GM18505 (cell line): ENCODE measurements at regions not wholly inside any gene's neighbourhood (a gene's known extent, or its start where the extent isn't known, plus 50 kb on each side); places are given as distances from the start of the nearest gene placed in this dataset.
A peak's percentile ranks its signal among the peaks of the same experiment; 100 is the strongest.

Experiments
- ATAC-seq: cut with Tn5 transposase; IDR thresholded peaks from one replicate; pipeline ENCODE4 v1.9.1; 2021; ENCODE audit not compliant: unreplicated experiment
- POLR2A ChIP-seq: IDR thresholded peaks from 4 replicates; pipeline ENCODE4 v1.6.1; 2011; ENCODE audit warnings: borderline replicate concordance; ENCODE audit not compliant: insufficient read depth, insufficient read length; ENCODE audit errors: extremely low read depth

DNA sequence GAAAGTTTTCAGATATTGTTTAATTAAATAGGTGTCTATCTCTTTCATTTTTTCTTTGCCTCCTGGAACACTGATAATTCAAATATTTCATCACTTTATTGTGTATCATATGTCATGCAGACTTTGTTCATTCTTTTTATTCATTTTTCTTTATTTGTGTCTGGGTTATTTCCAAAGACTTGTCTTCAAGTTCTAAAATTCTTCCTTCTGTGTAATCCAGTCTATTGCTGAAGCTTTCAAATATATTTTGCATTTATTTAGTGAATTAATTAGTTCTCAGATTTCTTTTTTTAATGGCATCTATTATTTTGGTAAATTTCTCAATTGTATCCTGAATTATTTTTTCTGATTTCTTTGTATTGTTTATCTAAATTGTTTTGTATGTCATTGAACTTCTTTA is 70.1 kb downstream of the ZNF330 start:
- TF ChIP-seq POLR2A: no peak
- no peak for ATAC-seq

DNA sequence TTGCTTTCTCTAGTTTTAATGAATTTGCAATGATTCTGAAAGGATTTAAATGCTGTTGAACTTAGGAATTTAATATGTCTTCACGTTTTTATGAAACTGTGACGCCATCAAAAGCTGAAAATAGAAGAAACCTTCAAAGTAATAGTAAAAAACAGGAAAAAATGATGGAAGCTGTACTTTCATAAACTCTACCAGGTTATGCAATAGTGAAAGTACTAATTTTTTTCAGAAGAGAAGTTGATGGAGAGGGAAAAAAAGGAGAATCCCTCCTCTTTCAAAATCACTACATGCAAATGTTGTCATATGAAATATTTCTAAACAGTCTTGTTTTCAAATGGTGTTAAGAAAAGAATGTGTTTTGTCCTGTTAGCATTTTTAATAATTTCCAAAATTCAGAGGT is 73.6 kb downstream of the ZNF330 start:
- no peak for ATAC-seq
- no peak for TF ChIP-seq POLR2A

DNA sequence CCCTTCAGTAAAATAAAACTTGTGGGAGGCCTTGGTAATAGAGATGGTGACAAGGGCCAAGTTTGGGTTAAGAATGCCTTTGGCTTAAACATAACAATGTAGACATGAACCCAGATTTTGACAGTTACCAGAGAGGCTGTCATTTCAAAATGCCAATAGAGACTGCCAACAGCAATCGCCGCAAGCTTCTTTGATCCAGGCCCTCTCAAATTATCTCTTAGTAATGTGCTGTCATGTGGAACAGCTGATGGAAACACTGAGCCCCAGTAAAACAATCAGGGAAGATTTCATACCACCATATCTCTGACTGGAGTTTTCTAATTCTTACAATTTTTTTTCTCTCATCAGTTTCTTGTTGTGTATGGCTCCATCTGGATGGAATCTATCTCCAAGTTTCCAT is 80.5 kb downstream of the ZNF330 start:
- no peak for TF ChIP-seq POLR2A
- ATAC-seq: no peak

DNA sequence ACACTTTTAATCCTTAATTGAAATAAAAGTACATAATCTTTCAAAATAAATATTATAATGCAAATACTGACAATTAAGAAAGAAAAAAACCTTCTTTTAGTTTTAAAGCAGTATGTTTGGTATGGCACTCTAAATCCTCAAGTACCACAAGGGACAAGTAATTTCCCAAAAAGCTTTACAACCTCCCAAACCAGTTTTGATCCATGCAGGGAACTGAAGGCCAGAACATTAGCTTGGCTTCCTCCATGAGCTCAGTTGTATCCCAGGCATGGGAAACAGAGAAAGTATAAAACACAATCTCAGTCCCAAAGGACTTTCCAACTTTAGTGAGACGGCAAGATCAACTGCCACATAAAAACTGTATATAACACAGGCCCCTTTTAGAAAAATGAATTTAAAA is 82.2 kb downstream of the ZNF330 start:
- ATAC-seq: no peak
- TF ChIP-seq POLR2A: no peak

DNA sequence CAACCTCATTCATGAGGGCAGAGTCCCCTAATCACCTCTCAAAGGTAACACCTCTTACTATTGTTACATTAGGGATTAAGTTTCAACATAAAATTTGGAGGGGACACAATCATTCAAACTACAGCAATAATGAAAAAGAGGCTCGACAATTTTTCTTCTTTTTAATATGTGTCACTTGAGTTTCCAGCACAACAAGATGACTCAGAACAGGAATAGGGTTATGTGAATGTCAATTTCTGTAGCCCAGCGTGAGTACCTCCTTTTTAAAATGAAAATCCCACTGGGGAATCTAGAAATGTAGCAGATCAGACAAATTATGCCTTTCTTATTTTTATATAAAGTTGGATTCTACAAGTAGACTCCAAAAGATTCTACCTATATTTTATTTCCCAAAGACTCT is 83.7 kb downstream of the ZNF330 start:
- no peak for ATAC-seq
- no peak for TF ChIP-seq POLR2A

DNA sequence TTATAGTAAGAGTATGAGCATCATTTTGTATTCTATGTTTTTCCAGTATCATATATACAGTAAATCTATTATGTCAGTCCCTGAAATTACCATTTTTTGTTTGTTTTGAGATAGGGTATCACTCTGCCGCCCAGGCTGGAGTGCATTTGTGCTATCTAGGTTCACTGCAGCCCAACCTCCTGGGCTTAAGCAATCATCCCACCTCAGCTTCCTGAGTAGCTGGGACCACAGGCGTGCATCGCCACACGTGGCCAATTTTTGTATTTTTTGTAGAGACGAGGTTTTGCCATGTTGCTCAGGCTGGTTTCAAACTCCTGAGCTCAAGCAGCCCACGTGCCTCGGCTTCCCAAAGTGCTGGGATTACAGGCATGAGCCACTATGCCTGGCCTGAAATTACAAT is 85.6 kb downstream of the ZNF330 start:
- no peak for ATAC-seq
- no peak for TF ChIP-seq POLR2A

DNA sequence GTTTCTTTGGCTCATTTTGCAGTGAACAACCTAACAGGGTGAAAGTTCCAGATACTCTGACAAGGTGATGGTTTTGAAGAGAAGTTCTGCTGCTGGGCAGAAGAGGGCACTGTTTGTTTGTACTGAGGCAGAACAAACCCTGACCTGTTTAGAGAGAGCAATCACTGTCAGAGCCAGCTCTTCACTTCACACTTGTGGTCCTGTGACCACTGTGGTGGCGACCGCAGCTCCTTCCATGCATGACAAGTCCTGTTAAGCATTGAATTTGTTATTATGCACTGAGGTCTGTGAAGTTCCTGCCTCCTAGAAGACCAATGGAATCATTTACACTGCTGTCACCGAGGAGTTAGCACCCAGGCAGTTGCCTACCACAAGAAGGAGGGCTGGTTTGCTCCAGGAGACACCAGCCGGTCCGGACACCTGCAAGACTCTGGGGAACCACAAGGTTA is 86.6 kb downstream of the ZNF330 start:
- peak; percentile 100 for ATAC-seq
- no peak for TF ChIP-seq POLR2A

DNA sequence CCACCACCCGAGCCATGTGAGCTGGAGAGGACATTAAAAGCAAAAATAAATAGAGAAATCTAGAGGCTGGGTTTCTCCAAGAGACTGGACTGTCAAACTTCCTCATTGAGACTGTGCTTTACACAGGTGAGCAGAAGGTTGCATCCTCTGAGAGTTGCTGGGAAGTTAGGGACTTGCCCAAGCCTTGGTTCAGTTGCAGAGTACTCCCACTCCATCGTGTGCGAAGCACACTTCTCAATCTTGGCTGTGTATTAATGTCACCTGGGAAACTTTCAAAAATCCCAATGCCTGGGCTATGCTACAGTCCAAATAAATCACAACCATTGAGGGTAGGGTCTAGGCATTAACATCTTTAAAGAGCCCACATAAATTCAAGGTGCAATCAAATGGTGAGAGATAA is 89.2 kb downstream of the ZNF330 start:
- no peak for TF ChIP-seq POLR2A
- ATAC-seq: no peak

DNA sequence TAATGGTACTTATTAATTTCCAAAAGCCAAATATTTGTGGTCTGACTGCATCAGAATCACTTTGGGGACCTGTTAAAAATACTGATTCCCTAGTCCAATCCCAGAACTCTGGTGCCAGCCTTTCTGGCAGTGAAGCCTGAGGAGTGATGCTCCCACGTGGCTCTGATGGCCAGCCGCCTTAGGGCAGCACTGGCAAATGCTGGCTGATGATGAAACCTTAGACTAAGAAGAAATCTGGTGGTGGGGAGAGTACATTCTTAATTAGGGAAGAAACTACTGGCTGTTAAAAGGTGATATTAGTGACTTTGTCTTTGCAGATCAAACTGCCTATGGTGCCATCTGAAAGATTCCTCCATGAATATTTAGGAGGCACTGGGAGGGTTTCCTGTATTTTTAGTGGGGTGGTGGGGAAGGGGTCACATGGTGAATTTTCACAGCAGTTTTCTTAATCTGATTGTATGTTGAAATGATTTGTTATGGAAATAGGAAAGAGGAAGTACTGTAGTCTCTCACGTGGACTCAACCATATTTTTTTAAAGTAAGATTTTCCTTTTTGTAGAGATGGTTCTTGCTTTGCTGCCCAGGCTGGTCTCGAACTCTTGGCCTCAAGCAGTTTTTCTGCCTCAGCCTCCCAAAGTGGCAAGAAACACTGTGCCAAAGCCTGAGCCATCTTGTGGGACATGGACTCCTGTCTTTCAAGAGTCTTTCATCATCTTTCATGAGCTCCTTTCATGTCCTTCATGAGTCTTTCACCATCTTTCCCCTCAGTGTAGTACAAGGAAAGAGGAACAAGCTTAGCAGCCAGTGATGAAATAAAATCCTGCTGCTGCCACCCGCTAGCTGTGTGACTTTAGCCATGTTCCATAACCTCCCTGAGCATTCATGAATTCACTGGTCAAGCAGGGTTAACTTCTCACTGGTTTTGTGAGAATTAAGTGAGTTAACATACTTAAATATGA is 90.8 kb downstream of the ZNF330 start:
- ATAC-seq: no peak

DNA sequence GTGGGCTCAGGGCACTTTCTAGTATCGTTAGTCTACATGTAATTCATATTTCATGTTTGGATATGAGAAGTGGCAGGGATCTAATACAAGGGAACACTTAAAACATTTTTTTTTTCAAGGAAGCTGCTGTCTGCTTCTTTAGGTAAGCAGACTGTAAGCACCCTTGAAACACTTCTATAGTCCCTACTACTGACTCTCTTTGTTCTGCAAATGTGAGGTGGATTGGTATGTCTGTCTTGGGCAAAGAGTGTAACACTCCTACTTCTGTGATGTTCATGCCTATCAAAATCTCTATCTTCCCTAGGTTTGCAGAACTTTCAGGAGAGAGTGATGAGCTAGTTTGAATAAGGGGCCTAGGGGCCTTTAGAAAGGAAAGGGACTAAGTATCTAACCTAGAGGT is 93.9 kb downstream of the ZNF330 start:
- no peak for ATAC-seq
- no peak for TF ChIP-seq POLR2A

More for the DNA sequence above, 90.8 kb downstream of the ZNF330 start:
- no peak for TF ChIP-seq POLR2A

DNA sequence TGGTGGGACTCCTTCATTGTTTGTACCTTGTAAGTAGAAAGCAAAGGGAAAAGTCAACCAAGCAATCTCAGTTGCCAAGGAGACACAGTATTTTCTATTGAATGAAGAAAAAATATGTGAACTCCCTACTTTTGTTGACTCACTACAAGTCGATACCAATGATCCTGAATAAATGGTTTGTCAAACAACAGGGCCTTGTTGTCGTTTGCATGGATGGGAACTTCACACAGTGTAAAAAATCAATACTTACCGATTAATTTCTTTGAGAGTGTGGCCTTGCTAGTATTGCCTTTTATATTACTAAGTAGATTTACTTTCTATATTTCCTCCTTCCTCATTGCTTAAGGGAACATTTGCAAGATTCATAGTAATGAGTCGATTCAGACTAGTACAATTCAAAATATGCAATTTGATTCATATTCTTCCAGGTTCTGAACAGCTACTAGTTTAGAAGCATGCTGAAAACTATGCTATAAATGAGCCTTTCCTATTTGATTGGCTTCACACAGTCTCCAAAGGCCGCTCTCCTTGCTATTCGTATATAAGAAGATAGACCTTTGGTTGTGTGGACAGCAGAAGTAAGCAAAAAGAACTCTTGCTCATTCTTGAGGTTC is 108.0 kb downstream of the ZNF330 start:
- ATAC-seq: no peak
- no peak for TF ChIP-seq POLR2A

DNA sequence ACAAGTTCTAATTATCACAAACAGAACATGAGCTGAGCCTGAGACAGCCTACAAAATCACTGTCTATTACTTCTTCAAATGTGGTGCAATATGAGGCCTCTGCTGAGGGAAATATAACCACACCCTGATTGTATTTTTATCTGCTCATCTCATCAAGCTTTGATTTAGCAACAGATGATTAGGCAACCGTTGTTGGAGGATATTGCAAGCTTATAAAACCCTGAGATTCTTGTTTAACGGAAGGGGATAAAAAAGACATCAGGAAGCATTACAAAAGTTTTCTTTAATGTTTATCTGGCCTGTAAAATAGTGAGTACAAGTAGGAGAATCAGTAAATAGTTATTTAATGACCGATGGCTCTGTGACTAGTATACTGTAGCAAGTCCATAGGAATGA is 108.5 kb downstream of the ZNF330 start:
- no peak for ATAC-seq

DNA sequence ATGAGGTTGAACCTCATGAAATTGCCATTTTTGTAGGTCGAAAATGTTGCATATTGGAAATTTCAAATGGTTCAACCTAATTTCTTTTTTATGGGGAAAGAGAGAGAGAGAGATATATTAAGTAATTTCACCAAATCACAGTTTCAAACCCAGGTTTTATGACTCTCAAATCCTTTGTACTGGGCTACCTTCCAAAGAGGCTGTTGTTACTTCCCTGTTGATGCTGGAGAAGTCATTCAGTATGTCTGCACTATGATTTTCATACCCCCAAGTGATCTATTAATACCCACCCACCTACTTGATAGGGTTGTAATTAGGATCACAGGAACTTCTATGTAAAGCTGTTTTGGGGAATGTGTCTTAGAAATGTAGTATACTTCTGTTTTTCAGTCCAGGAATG is 109.9 kb downstream of the ZNF330 start:
- no peak for ATAC-seq
- no peak for TF ChIP-seq POLR2A

More for the DNA sequence above, 108.5 kb downstream of the ZNF330 start:
- no peak for TF ChIP-seq POLR2A
